ENCODE measurements at regions not wholly inside any gene's neighbourhood (a gene's known extent, or its start where the extent isn't known, plus 50 kb on each side); places are given as distances from the start of the nearest gene placed in this dataset.

- Histone ChIP-seq H3K9ac (ENCODE audit: low read length) (no peak overlapping the region), H3K4me3 (ENCODE audit: low read length) (no peak overlapping the region), H3K36me3 (ENCODE audit: control insufficient read depth, insufficient read depth, low read length, severe bottlenecking) (no peaks in the 10 kb centered on the region), H3K27me3 (replicated peaks; ENCODE audit: control insufficient read depth, insufficient read depth, low read length) (peaks cover 5% of the 10 kb centered on the region), H3K9me3 (ENCODE audit: control insufficient read depth, low read length) (no peaks in the 10 kb centered on the region), H3K4me1 (ENCODE audit: control insufficient read depth, insufficient read depth, low read length) (no peaks in the 10 kb centered on the region)
- DNase-seq (ENCODE audit: low read depth) = no peak
Observed at GRCh38 chr10:120372917-120373316, 84.1 kb upstream of the PLPP4 start.

GRCh38 chr10:120375666-120376065 is 81.4 kb upstream of the PLPP4 start:
- no peaks in the 10 kb centered on the region for H3K9me3 ChIP-seq (ENCODE audit: control insufficient read depth, low read length)
- no peaks in the 10 kb centered on the region for H3K36me3 ChIP-seq (ENCODE audit: control insufficient read depth, insufficient read depth, low read length, severe bottlenecking)
- H3K27me3 ChIP-seq (replicated peaks; ENCODE audit: control insufficient read depth, insufficient read depth, low read length) = peaks cover 2% of the 10 kb centered on the region
- H3K4me3 ChIP-seq (ENCODE audit: low read length) = no peak overlapping the region
- H3K4me1 ChIP-seq (ENCODE audit: control insufficient read depth, insufficient read depth, low read length) = no peaks in the 10 kb centered on the region
- H3K9ac ChIP-seq (ENCODE audit: low read length) = no peak overlapping the region
- DNase-seq (ENCODE audit: low read depth) = no peak

- H3K9ac ChIP-seq (ENCODE audit: low read length) = no peak overlapping the region
- no peaks in the 10 kb centered on the region for H3K36me3 ChIP-seq (ENCODE audit: control insufficient read depth, insufficient read depth, low read length, severe bottlenecking)
- no peak for DNase-seq (ENCODE audit: low read depth)
- H3K4me3 ChIP-seq (ENCODE audit: low read length) = no peak overlapping the region
- no peaks in the 10 kb centered on the region for H3K9me3 ChIP-seq (ENCODE audit: control insufficient read depth, low read length)
- H3K4me1 ChIP-seq (ENCODE audit: control insufficient read depth, insufficient read depth, low read length) = no peaks in the 10 kb centered on the region
- H3K27me3 ChIP-seq (replicated peaks; ENCODE audit: control insufficient read depth, insufficient read depth, low read length) = no peaks in the 10 kb centered on the region
Observed at GRCh38 chr10:120381931-120382330, 75.1 kb upstream of the PLPP4 start.

GRCh38 chr10:120382360-120382759 is 74.7 kb upstream of the PLPP4 start:
- no peak for DNase-seq (ENCODE audit: low read depth)
- Histone ChIP-seq H3K9me3 (ENCODE audit: control insufficient read depth, low read length) (no peaks in the 10 kb centered on the region), H3K4me3 (ENCODE audit: low read length) (no peak overlapping the region), H3K4me1 (ENCODE audit: control insufficient read depth, insufficient read depth, low read length) (no peaks in the 10 kb centered on the region), H3K9ac (ENCODE audit: low read length) (no peak overlapping the region), H3K27me3 (replicated peaks; ENCODE audit: control insufficient read depth, insufficient read depth, low read length) (no peaks in the 10 kb centered on the region), H3K36me3 (ENCODE audit: control insufficient read depth, insufficient read depth, low read length, severe bottlenecking) (no peaks in the 10 kb centered on the region)

GRCh38 chr10:120385992-120386391 is 71.0 kb upstream of the PLPP4 start:
- no peaks in the 10 kb centered on the region for H3K27me3 ChIP-seq (replicated peaks; ENCODE audit: control insufficient read depth, insufficient read depth, low read length)
- H3K9ac ChIP-seq (ENCODE audit: low read length) = no peak overlapping the region
- H3K4me3 ChIP-seq (ENCODE audit: low read length) = no peak overlapping the region
- no peaks in the 10 kb centered on the region for H3K36me3 ChIP-seq (ENCODE audit: control insufficient read depth, insufficient read depth, low read length, severe bottlenecking)
- H3K9me3 ChIP-seq (ENCODE audit: control insufficient read depth, low read length) = no peaks in the 10 kb centered on the region
- H3K4me1 ChIP-seq (ENCODE audit: control insufficient read depth, insufficient read depth, low read length) = no peaks in the 10 kb centered on the region
- no peak for DNase-seq (ENCODE audit: low read depth)

- H3K4me3 ChIP-seq (ENCODE audit: low read length) = no peak overlapping the region
- H3K27me3 ChIP-seq (replicated peaks; ENCODE audit: control insufficient read depth, insufficient read depth, low read length) = no peaks in the 10 kb centered on the region
- peak; percentile 29 for DNase-seq (ENCODE audit: low read depth)
- no peaks in the 10 kb centered on the region for H3K4me1 ChIP-seq (ENCODE audit: control insufficient read depth, insufficient read depth, low read length)
- no peaks in the 10 kb centered on the region for H3K9me3 ChIP-seq (ENCODE audit: control insufficient read depth, low read length)
- no peak overlapping the region for H3K9ac ChIP-seq (ENCODE audit: low read length)
- no peaks in the 10 kb centered on the region for H3K36me3 ChIP-seq (ENCODE audit: control insufficient read depth, insufficient read depth, low read length, severe bottlenecking)
Observed at GRCh38 chr10:120386896-120387295, 70.1 kb upstream of the PLPP4 start.

- Histone ChIP-seq H3K27me3 (replicated peaks; ENCODE audit: control insufficient read depth, insufficient read depth, low read length) (no peaks in the 10 kb centered on the region), H3K4me1 (ENCODE audit: control insufficient read depth, insufficient read depth, low read length) (no peaks in the 10 kb centered on the region), H3K9me3 (ENCODE audit: control insufficient read depth, low read length) (no peaks in the 10 kb centered on the region), H3K4me3 (ENCODE audit: low read length) (no peak overlapping the region), H3K9ac (ENCODE audit: low read length) (no peak overlapping the region), H3K36me3 (ENCODE audit: control insufficient read depth, insufficient read depth, low read length, severe bottlenecking) (no peaks in the 10 kb centered on the region)
- peak; percentile 22 for DNase-seq (ENCODE audit: low read depth)
Observed at GRCh38 chr10:120387326-120387725, 69.7 kb upstream of the PLPP4 start.

GRCh38 chr10:120392245-120392644 is 64.8 kb upstream of the PLPP4 start:
- Histone ChIP-seq H3K27me3 (replicated peaks; ENCODE audit: control insufficient read depth, insufficient read depth, low read length) (no peaks in the 10 kb centered on the region), H3K36me3 (ENCODE audit: control insufficient read depth, insufficient read depth, low read length, severe bottlenecking) (no peaks in the 10 kb centered on the region), H3K4me3 (ENCODE audit: low read length) (no peak overlapping the region), H3K4me1 (ENCODE audit: control insufficient read depth, insufficient read depth, low read length) (no peaks in the 10 kb centered on the region), H3K9me3 (ENCODE audit: control insufficient read depth, low read length) (no peaks in the 10 kb centered on the region), H3K9ac (ENCODE audit: low read length) (no peak overlapping the region)
- DNase-seq (ENCODE audit: low read depth) = no peak

GRCh38 chr10:120392671-120393079 is 64.4 kb upstream of the PLPP4 start:
- H3K36me3 ChIP-seq (ENCODE audit: control insufficient read depth, insufficient read depth, low read length, severe bottlenecking) = no peaks in the 10 kb centered on the region
- no peaks in the 10 kb centered on the region for H3K4me1 ChIP-seq (ENCODE audit: control insufficient read depth, insufficient read depth, low read length)
- DNase-seq (ENCODE audit: low read depth) = no peak
- H3K9ac ChIP-seq (ENCODE audit: low read length) = no peak overlapping the region
- no peaks in the 10 kb centered on the region for H3K27me3 ChIP-seq (replicated peaks; ENCODE audit: control insufficient read depth, insufficient read depth, low read length)
- H3K4me3 ChIP-seq (ENCODE audit: low read length) = no peak overlapping the region
- H3K9me3 ChIP-seq (ENCODE audit: control insufficient read depth, low read length) = no peaks in the 10 kb centered on the region

GRCh38 chr10:120394446-120394845 is 62.6 kb upstream of the PLPP4 start:
- no peaks in the 10 kb centered on the region for H3K27me3 ChIP-seq (replicated peaks; ENCODE audit: control insufficient read depth, insufficient read depth, low read length)
- H3K9me3 ChIP-seq (ENCODE audit: control insufficient read depth, low read length) = no peaks in the 10 kb centered on the region
- DNase-seq (ENCODE audit: low read depth) = no peak
- no peaks in the 10 kb centered on the region for H3K4me1 ChIP-seq (ENCODE audit: control insufficient read depth, insufficient read depth, low read length)
- no peak overlapping the region for H3K9ac ChIP-seq (ENCODE audit: low read length)
- H3K4me3 ChIP-seq (ENCODE audit: low read length) = no peak overlapping the region
- H3K36me3 ChIP-seq (ENCODE audit: control insufficient read depth, insufficient read depth, low read length, severe bottlenecking) = no peaks in the 10 kb centered on the region

- no peaks in the 10 kb centered on the region for H3K4me1 ChIP-seq (ENCODE audit: control insufficient read depth, insufficient read depth, low read length)
- no peak overlapping the region for H3K4me3 ChIP-seq (ENCODE audit: low read length)
- H3K27me3 ChIP-seq (replicated peaks; ENCODE audit: control insufficient read depth, insufficient read depth, low read length) = no peaks in the 10 kb centered on the region
- no peaks in the 10 kb centered on the region for H3K9me3 ChIP-seq (ENCODE audit: control insufficient read depth, low read length)
- no peak overlapping the region for H3K9ac ChIP-seq (ENCODE audit: low read length)
- H3K36me3 ChIP-seq (ENCODE audit: control insufficient read depth, insufficient read depth, low read length, severe bottlenecking) = no peaks in the 10 kb centered on the region
- no peak for DNase-seq (ENCODE audit: low read depth)
Observed at GRCh38 chr10:120396228-120396627, 60.8 kb upstream of the PLPP4 start.

GRCh38 chr10:120398180-120398579 is 58.8 kb upstream of the PLPP4 start:
- no peaks in the 10 kb centered on the region for H3K27me3 ChIP-seq (replicated peaks; ENCODE audit: control insufficient read depth, insufficient read depth, low read length)
- H3K9ac ChIP-seq (ENCODE audit: low read length) = no peak overlapping the region
- no peaks in the 10 kb centered on the region for H3K36me3 ChIP-seq (ENCODE audit: control insufficient read depth, insufficient read depth, low read length, severe bottlenecking)
- H3K4me1 ChIP-seq (ENCODE audit: control insufficient read depth, insufficient read depth, low read length) = no peaks in the 10 kb centered on the region
- H3K4me3 ChIP-seq (ENCODE audit: low read length) = no peak overlapping the region
- H3K9me3 ChIP-seq (ENCODE audit: control insufficient read depth, low read length) = no peaks in the 10 kb centered on the region
- no peak for DNase-seq (ENCODE audit: low read depth)
